Loucy (cell line): ENCODE measurements at regions not wholly inside any gene's neighbourhood (a gene's known extent, or its start where the extent isn't known, plus 50 kb on each side); places are given as distances from the start of the nearest gene placed in this dataset.

Experiments
- H2AFZ ChIP-seq: fragments of 200-600 bp; sonication (generic); 2 replicates; pipeline ENCODE4 v1.6.0; 2016; ENCODE audit warnings: antibody characterized with exemption, mild to moderate bottlenecking, low read length, moderate library complexity
- H3F3A ChIP-seq: fragments of 200-600 bp; 2 replicates; pipeline ENCODE4 v1.6.0; 2016; ENCODE audit warnings: antibody characterized with exemption, low read depth, mild to moderate bottlenecking
- H3K27me3 ChIP-seq: fragments of 200-600 bp; sonication (generic); 2 replicates; pipeline ENCODE4 v1.6.1; 2014; ENCODE audit warnings: low read length, mild to moderate bottlenecking; ENCODE audit not compliant: insufficient read depth, poor library complexity, severe bottlenecking
- H3K36me3 ChIP-seq: fragments of 200-600 bp; sonication (generic); 2 replicates; pipeline ENCODE4 v1.6.1; 2016; ENCODE audit warnings: low read length; ENCODE audit not compliant: insufficient read depth
- H3K4me1 ChIP-seq: fragments of 200-600 bp; sonication (generic); 2 replicates; pipeline ENCODE4 v1.5.1; 2014; ENCODE audit warnings: low read length, mild to moderate bottlenecking; ENCODE audit not compliant: insufficient read depth, poor library complexity, severe bottlenecking
- H3K4me2 ChIP-seq: fragments of 200-600 bp; sonication (generic); 2 replicates; pipeline ENCODE4 v1.6.0; 2014; ENCODE audit warnings: antibody characterized with exemption, low read length, low read depth, mild to moderate bottlenecking; ENCODE audit not compliant: poor library complexity, severe bottlenecking
- H3K4me3 ChIP-seq: fragments of 200-600 bp; sonication (generic); 2 replicates; pipeline ENCODE4 v1.5.1; 2014; ENCODE audit warnings: low read length, mild to moderate bottlenecking, mixed read lengths; ENCODE audit not compliant: poor library complexity, severe bottlenecking
- H3K79me2 ChIP-seq: fragments of 200-600 bp; sonication (generic); 2 replicates; pipeline ENCODE4 v1.6.1; 2014; ENCODE audit warnings: low read length; ENCODE audit not compliant: insufficient read depth
- H3K9ac ChIP-seq: fragments of 200-600 bp; sonication (generic); 2 replicates; pipeline ENCODE4 v1.6.0; 2014; ENCODE audit warnings: mild to moderate bottlenecking, low read depth, low read length, moderate library complexity; ENCODE audit not compliant: poor library complexity, severe bottlenecking
- H3K9me2 ChIP-seq: fragments of 200-600 bp; sonication (generic); replicated peaks from 2 replicates; pipeline ENCODE4 v1.6.1; 2016; ENCODE audit warnings: low read depth, low read length, mixed read lengths
- H3K9me3 ChIP-seq: fragments of 200-600 bp; sonication (generic); 2 replicates; pipeline ENCODE4 v1.6.1; 2014; ENCODE audit warnings: mild to moderate bottlenecking, antibody characterized with exemption, low read length, low read depth; ENCODE audit not compliant: insufficient read depth
- H4K20me1 ChIP-seq: fragments of 200-600 bp; sonication (generic); 2 replicates; pipeline ENCODE4 v1.6.0; 2014; ENCODE audit warnings: antibody characterized with exemption, low read length, mild to moderate bottlenecking; ENCODE audit not compliant: insufficient read depth, poor library complexity, severe bottlenecking
- CTCF ChIP-seq: fragments of 200-600 bp; sonication (generic); conservative IDR thresholded peaks from 2 replicates; pipeline ENCODE4 v1.5.1; 2014; ENCODE audit warnings: mild to moderate bottlenecking, antibody characterized with exemption, low read length
- EZH2phosphoT487 ChIP-seq: fragments of 200-600 bp; IDR thresholded peaks from 2 replicates; pipeline ENCODE4 v1.6.1; 2018; ENCODE audit warnings: antibody characterized with exemption, mild to moderate bottlenecking, moderate library complexity, borderline replicate concordance

DNA sequence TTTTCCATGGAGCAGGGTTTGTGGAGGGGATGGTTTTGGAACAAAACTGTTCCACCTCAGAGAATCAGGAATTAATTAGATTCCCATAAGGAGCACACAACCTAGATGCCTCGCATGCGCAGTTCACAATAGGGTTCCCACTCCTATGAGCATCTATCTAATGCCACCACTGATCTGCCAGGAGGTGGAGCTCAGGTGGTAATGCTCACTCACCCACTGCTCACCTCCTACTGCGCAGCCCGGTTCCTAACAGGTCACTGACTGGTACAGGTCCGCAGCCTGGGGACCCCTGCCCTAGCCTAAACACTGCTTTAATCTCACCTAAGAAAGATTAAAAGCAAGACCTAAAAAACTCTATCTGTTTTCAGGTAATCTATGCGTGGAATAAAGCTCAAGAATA is 553.0 kb downstream of the JRKL start:
- Histone ChIP-seq H3K36me3 (no peaks in the 10 kb centered on the region), H3K9me2 (no peaks in the 10 kb centered on the region), H3K79me2 (no peaks in the 10 kb centered on the region), H3F3A (no peaks in the 10 kb centered on the region), H3K9me3 (no peaks in the 10 kb centered on the region), H3K4me1 (no peaks in the 10 kb centered on the region), H2AFZ (no peak overlapping the region), H4K20me1 (no peaks in the 10 kb centered on the region), H3K4me3 (no peak overlapping the region), H3K27me3 (no peaks in the 10 kb centered on the region), H3K9ac (no peak overlapping the region), H3K4me2 (no peak overlapping the region)
- no peak for TF ChIP-seq EZH2phosphoT487

DNA sequence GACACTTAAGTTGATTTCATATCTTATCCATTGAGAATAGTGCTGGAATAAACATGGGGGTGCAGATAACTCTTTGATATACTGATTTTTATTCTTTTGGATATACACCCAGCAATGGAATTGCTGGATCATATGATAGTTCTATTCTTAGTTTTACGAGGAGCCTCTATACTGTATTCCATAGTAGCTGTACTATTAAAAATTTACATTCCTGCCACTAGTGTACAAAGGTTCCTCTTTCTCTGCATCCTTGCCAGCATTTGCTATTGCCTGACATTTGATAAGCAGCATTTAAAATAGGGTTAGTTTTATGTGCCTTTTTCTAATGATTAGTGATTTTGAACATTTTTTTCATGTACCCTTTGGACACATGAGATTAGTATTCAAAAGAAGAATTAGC is 554.2 kb downstream of the JRKL start:
- H4K20me1 ChIP-seq: no peaks in the 10 kb centered on the region
- no peak overlapping the region for H2AFZ ChIP-seq
- H3K4me2 ChIP-seq: no peak overlapping the region
- no peaks in the 10 kb centered on the region for H3F3A ChIP-seq
- H3K27me3 ChIP-seq: no peaks in the 10 kb centered on the region
- no peaks in the 10 kb centered on the region for H3K36me3 ChIP-seq
- no peaks in the 10 kb centered on the region for H3K9me3 ChIP-seq
- no peak overlapping the region for H3K4me3 ChIP-seq
- H3K9me2 ChIP-seq: no peaks in the 10 kb centered on the region
- no peak overlapping the region for H3K9ac ChIP-seq
- no peaks in the 10 kb centered on the region for H3K4me1 ChIP-seq
- no peak for TF ChIP-seq CTCF
- no peak for TF ChIP-seq EZH2phosphoT487
- no peaks in the 10 kb centered on the region for H3K79me2 ChIP-seq

DNA sequence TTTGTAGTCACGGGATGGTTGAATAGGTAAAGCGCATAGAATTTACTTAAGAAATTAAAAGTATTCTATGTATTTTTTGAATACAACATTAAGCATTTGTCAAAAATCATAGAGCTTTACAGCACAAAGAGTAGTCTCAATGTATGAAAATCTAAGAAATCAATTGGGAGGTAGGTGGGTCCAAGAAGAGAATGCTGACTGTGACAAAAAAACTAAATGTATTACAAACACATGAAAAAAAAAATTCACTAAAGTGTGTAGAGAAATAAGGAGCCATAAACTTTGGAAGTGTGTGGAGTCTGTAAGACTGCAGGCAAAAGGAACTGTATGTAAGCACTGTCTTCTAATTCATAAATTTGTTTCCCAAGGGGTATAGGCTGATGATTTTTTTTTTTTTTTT is 558.3 kb downstream of the JRKL start:
- H3K27me3 ChIP-seq: no peaks in the 10 kb centered on the region
- TF ChIP-seq CTCF (no peak), EZH2phosphoT487 (no peak)
- H3K9me2 ChIP-seq: no peaks in the 10 kb centered on the region
- no peaks in the 10 kb centered on the region for H3K79me2 ChIP-seq
- no peaks in the 10 kb centered on the region for H4K20me1 ChIP-seq
- H3K4me2 ChIP-seq: no peak overlapping the region
- no peaks in the 10 kb centered on the region for H3K4me1 ChIP-seq
- no peak overlapping the region for H2AFZ ChIP-seq
- H3K4me3 ChIP-seq: no peak overlapping the region
- H3K9me3 ChIP-seq: no peaks in the 10 kb centered on the region
- H3K36me3 ChIP-seq: no peaks in the 10 kb centered on the region
- H3F3A ChIP-seq: no peaks in the 10 kb centered on the region
- no peak overlapping the region for H3K9ac ChIP-seq

DNA sequence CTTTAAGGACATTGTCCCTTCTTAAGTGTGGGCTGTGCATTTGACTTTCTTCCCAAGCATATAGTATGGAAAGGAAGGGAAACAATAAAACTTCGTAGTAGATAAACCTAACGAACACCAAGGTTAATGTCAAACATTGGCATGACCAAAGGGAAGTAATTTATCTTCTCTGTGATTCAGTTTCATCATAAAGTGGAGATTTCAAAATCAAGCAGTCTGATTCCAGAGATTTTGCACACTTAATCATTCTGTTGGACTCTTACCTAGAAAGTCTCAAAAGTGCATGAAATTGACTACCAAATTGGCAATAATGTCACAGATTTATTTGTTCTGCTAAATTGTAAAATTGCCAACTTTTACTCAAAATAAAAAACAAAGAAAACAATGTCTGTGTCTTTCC is 559.7 kb downstream of the JRKL start:
- H3K4me3 ChIP-seq: no peak overlapping the region
- TF ChIP-seq CTCF (no peak), EZH2phosphoT487 (no peak)
- H3K9me2 ChIP-seq: no peaks in the 10 kb centered on the region
- H3F3A ChIP-seq: no peaks in the 10 kb centered on the region
- no peaks in the 10 kb centered on the region for H3K4me1 ChIP-seq
- no peaks in the 10 kb centered on the region for H3K9me3 ChIP-seq
- no peak overlapping the region for H2AFZ ChIP-seq
- no peaks in the 10 kb centered on the region for H3K36me3 ChIP-seq
- no peaks in the 10 kb centered on the region for H4K20me1 ChIP-seq
- H3K27me3 ChIP-seq: no peaks in the 10 kb centered on the region
- no peak overlapping the region for H3K4me2 ChIP-seq
- no peaks in the 10 kb centered on the region for H3K79me2 ChIP-seq
- H3K9ac ChIP-seq: no peak overlapping the region
